ENCODE measurements at regions not wholly inside any gene's neighbourhood (a gene's known extent, or its start where the extent isn't known, plus 50 kb on each side); places are given as distances from the start of the nearest gene placed in this dataset.

GRCh38 chr7:12092499-12093130 is 118.5 kb upstream of the TMEM106B start:
- H3K27ac ChIP-seq (ENCODE audit: low read length) = no peak overlapping the region
- H3K4me1 ChIP-seq (ENCODE audit: control insufficient read depth, insufficient read depth, low read length) = no peaks in the 10 kb centered on the region
- TF ChIP-seq, protein P1, sequence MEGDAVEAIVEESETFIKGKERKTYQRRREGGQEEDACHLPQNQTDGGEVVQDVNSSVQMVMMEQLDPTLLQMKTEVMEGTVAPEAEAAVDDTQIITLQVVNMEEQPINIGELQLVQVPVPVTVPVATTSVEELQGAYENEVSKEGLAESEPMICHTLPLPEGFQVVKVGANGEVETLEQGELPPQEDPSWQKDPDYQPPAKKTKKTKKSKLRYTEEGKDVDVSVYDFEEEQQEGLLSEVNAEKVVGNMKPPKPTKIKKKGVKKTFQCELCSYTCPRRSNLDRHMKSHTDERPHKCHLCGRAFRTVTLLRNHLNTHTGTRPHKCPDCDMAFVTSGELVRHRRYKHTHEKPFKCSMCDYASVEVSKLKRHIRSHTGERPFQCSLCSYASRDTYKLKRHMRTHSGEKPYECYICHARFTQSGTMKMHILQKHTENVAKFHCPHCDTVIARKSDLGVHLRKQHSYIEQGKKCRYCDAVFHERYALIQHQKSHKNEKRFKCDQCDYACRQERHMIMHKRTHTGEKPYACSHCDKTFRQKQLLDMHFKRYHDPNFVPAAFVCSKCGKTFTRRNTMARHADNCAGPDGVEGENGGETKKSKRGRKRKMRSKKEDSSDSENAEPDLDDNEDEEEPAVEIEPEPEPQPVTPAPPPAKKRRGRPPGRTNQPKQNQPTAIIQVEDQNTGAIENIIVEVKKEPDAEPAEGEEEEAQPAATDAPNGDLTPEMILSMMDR (IDR thresholded peaks at IDR 0.05) = no peak
- WGBS (ENCODE audit: insufficient coverage) = 92% methylated on average over 4 of the region's 5 CpGs
- no peak for ATAC-seq
- no peak overlapping the region for H3K27ac Mint-ChIP-seq
- no peak overlapping the region for H3K4me3 ChIP-seq (ENCODE audit: low read length)
- H3K4me3 Mint-ChIP-seq = no peak overlapping the region
- H3K4me1 Mint-ChIP-seq = no peaks in the 10 kb centered on the region
- H3K36me3 Mint-ChIP-seq = no peaks in the 10 kb centered on the region
- DNase-seq = no peak
- H3K9me3 ChIP-seq (ENCODE audit: control insufficient read depth, insufficient read depth, low read length) = no peaks in the 10 kb centered on the region
- peaks cover 3 to 23% of the 10 kb centered on the region in 2 donors for H3K27me3 Mint-ChIP-seq (ENCODE audit: low read depth in 2 of 2)
- H3K9me3 Mint-ChIP-seq = no peaks in the 10 kb centered on the region
- no peaks in the 10 kb centered on the region for H3K27me3 ChIP-seq (ENCODE audit: control insufficient read depth, insufficient read depth, low read length)
- no peaks in the 10 kb centered on the region for H3K36me3 ChIP-seq (ENCODE audit: control insufficient read depth, insufficient read depth, low read length)
- intact Hi-C loops (cut with micrococcal nuclease) = no loop called here

- no peaks in the 10 kb centered on the region for H3K9me3 Mint-ChIP-seq
- DNase-seq (no peak), ATAC-seq (no peak)
- WGBS (ENCODE audit: insufficient coverage) = no CpG with 5 or more reads among the region's 1 CpG
- Histone ChIP-seq H3K36me3 (ENCODE audit: control insufficient read depth, insufficient read depth, low read length) (no peaks in the 10 kb centered on the region), H3K4me3 (ENCODE audit: low read length) (no peak overlapping the region), H3K27me3 (ENCODE audit: control insufficient read depth, insufficient read depth, low read length) (no peaks in the 10 kb centered on the region), H3K4me1 (ENCODE audit: control insufficient read depth, insufficient read depth, low read length) (no peaks in the 10 kb centered on the region), H3K27ac (ENCODE audit: low read length) (no peak overlapping the region), H3K9me3 (ENCODE audit: control insufficient read depth, insufficient read depth, low read length) (no peaks in the 10 kb centered on the region)
- peaks cover 3 to 23% of the 10 kb centered on the region in 2 donors for H3K27me3 Mint-ChIP-seq (ENCODE audit: low read depth in 2 of 2)
- no peak overlapping the region for H3K27ac Mint-ChIP-seq
- H3K36me3 Mint-ChIP-seq = no peaks in the 10 kb centered on the region
- intact Hi-C loops (cut with micrococcal nuclease) = no loop called here
- no peaks in the 10 kb centered on the region for H3K4me1 Mint-ChIP-seq
- H3K4me3 Mint-ChIP-seq = no peak overlapping the region
- TF ChIP-seq, protein P1 (IDR thresholded peaks at IDR 0.05) = no peak
Measured at GRCh38 chr7:12093365-12093764, 117.7 kb upstream of the TMEM106B start.

DNA sequence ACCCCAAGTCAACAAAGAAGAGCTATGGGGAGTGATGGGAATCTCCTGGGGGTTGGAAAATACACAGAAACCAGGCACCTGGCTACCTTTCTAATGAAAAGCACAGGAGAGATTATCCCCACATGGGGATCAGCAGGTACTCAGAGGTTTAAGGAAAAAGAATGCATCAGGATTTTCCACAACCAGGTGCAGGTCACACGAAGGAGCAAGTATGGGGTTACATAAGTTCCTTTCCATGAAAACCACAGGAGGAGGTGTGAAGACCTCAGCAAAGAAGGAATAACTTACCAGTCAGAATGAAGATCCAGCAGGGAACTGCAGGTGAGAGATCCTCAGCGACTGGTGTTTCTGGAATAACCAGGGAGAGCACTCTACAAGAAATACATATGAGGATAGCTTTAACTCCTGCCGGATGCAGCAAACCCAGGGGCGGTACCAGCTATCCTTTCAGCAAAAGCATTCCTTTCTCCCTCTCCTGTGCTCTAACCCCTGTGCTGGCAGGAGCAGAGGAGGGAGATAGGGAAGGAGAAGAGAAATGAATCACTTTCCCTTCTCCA is 116.7 kb upstream of the TMEM106B start:
- WGBS (ENCODE audit: insufficient coverage) = 83% methylated on average over 4 of the region's 4 CpGs
- no peaks in the 10 kb centered on the region for H3K9me3 Mint-ChIP-seq
- peaks cover 3 to 23% of the 10 kb centered on the region in 2 donors for H3K27me3 Mint-ChIP-seq (ENCODE audit: low read depth in 2 of 2)
- Histone ChIP-seq H3K27me3 (ENCODE audit: control insufficient read depth, insufficient read depth, low read length) (no peaks in the 10 kb centered on the region), H3K36me3 (ENCODE audit: control insufficient read depth, insufficient read depth, low read length) (no peaks in the 10 kb centered on the region), H3K4me1 (ENCODE audit: control insufficient read depth, insufficient read depth, low read length) (no peaks in the 10 kb centered on the region), H3K27ac (ENCODE audit: low read length) (no peak overlapping the region), H3K9me3 (ENCODE audit: control insufficient read depth, insufficient read depth, low read length) (no peaks in the 10 kb centered on the region), H3K4me3 (ENCODE audit: low read length) (no peak overlapping the region)
- intact Hi-C loops (cut with micrococcal nuclease) = no loop called here
- no peak for ATAC-seq
- TF ChIP-seq, protein P1 (IDR thresholded peaks at IDR 0.05) = no peak
- H3K36me3 Mint-ChIP-seq = no peaks in the 10 kb centered on the region
- no peak overlapping the region for H3K4me3 Mint-ChIP-seq
- no peak overlapping the region for H3K27ac Mint-ChIP-seq
- no peaks in the 10 kb centered on the region for H3K4me1 Mint-ChIP-seq
- no peak for DNase-seq

GRCh38 chr7:12102126-12102525 is 109.0 kb upstream of the TMEM106B start:
- TF ChIP-seq, protein P1 (IDR thresholded peaks at IDR 0.05) = no peak
- H3K9me3 Mint-ChIP-seq = peaks cover 0 to 2% of the 10 kb centered on the region in 2 donors
- Histone ChIP-seq H3K36me3 (ENCODE audit: control insufficient read depth, insufficient read depth, low read length) (no peaks in the 10 kb centered on the region), H3K4me1 (ENCODE audit: control insufficient read depth, insufficient read depth, low read length) (no peaks in the 10 kb centered on the region), H3K27ac (ENCODE audit: low read length) (no peak overlapping the region), H3K9me3 (ENCODE audit: control insufficient read depth, insufficient read depth, low read length) (no peaks in the 10 kb centered on the region), H3K4me3 (ENCODE audit: low read length) (no peak overlapping the region), H3K27me3 (ENCODE audit: control insufficient read depth, insufficient read depth, low read length) (no peaks in the 10 kb centered on the region)
- H3K36me3 Mint-ChIP-seq = no peaks in the 10 kb centered on the region
- no peak for DNase-seq
- no peak overlapping the region for H3K27ac Mint-ChIP-seq
- no peaks in the 10 kb centered on the region for H3K4me1 Mint-ChIP-seq
- H3K27me3 Mint-ChIP-seq (ENCODE audit: low read depth in 2 of 2) = peaks cover 2 to 8% of the 10 kb centered on the region in 2 donors
- H3K4me3 Mint-ChIP-seq = no peak overlapping the region
- 80% methylated on average over 2 of the region's 3 CpGs for WGBS (ENCODE audit: insufficient coverage)
- no peak for ATAC-seq
- intact Hi-C loops (cut with micrococcal nuclease) = no loop called here
